Fibroblast of mammary gland (primary cell): ENCODE measurements at regions not wholly inside any gene's neighbourhood (a gene's known extent, or its start where the extent isn't known, plus 50 kb on each side); places are given as distances from the start of the nearest gene placed in this dataset.

Experiments
- DNase-seq: peaks from one replicate; pipeline ENCODE4 v3.0.0-alpha.2; 2010; ENCODE audit warnings: low read depth
- H3K4me3 ChIP-seq: 2 replicates; pipeline ENCODE4 v1.5.1; 2011; ENCODE audit warnings: low read depth, mild to moderate bottlenecking, low read length, moderate library complexity; ENCODE audit not compliant: control insufficient read depth
- CTCF ChIP-seq: conservative IDR thresholded peaks from 2 replicates; pipeline ENCODE4 v1.5.1; 2011; ENCODE audit warnings: low read depth, low read length, inconsistent platforms; ENCODE audit not compliant: control insufficient read depth, insufficient read depth

GRCh38 chr10:118903691-118904090 lies 125.8 kb upstream of the NANOS1 start:
- H3K4me3 ChIP-seq: no peak overlapping the region
- no peak for DNase-seq
- TF ChIP-seq CTCF: no peak

- H3K4me3 ChIP-seq: no peak overlapping the region
- TF ChIP-seq CTCF: no peak
- no peak for DNase-seq
Observed at GRCh38 chr10:118904286-118904685, 125.2 kb upstream of the NANOS1 start.

GRCh38 chr10:118907051-118907450 lies 122.5 kb upstream of the NANOS1 start:
- H3K4me3 ChIP-seq: no peak overlapping the region
- DNase-seq: no peak
- no peak for TF ChIP-seq CTCF

GRCh38 chr10:118908557-118909256 lies 120.8 kb upstream of the NANOS1 start:
- DNase-seq: no peak
- no peak overlapping the region for H3K4me3 ChIP-seq
- TF ChIP-seq CTCF: no peak

GRCh38 chr10:118910702-118911101 lies 118.8 kb upstream of the NANOS1 start:
- TF ChIP-seq CTCF: no peak
- no peak overlapping the region for H3K4me3 ChIP-seq
- no peak for DNase-seq

- TF ChIP-seq CTCF: no peak
- H3K4me3 ChIP-seq: no peak overlapping the region
- peak; percentile 10 for DNase-seq
Observed at GRCh38 chr10:118911363-118911762, 118.2 kb upstream of the NANOS1 start.

GRCh38 chr10:118912961-118913600 lies 116.4 kb upstream of the NANOS1 start:
- no peak for TF ChIP-seq CTCF
- DNase-seq: no peak
- H3K4me3 ChIP-seq: no peak overlapping the region
